Neural crest cell (in vitro differentiated cells): ENCODE measurements at regions not wholly inside any gene's neighbourhood (a gene's known extent, or its start where the extent isn't known, plus 50 kb on each side); places are given as distances from the start of the nearest gene placed in this dataset.

ENCODE experiments used
- DNase-seq: peaks from one replicate; pipeline ENCODE4 v3.0.0; 2021; ENCODE audit warnings: low read depth, mixed read lengths, low spot score
- H3K27ac Mint-ChIP-seq: one replicate; pipeline ENCODE4 v1.8.0; 2021; ENCODE audit warnings: mild to moderate bottlenecking, mixed read lengths; ENCODE audit not compliant: unreplicated experiment
- H3K27me3 Mint-ChIP-seq: 2 replicates; pipeline ENCODE4 v1.8.0; 2021; ENCODE audit warnings: low read depth, mild to moderate bottlenecking, mixed read lengths
- H3K36me3 Mint-ChIP-seq: 2 replicates; pipeline ENCODE4 v1.8.0; 2021; ENCODE audit warnings: low read depth, mild to moderate bottlenecking, mixed read lengths
- H3K4me1 Mint-ChIP-seq: 2 replicates; pipeline ENCODE4 v1.8.0; 2021; ENCODE audit warnings: mixed read lengths
- H3K4me3 Mint-ChIP-seq: one replicate; pipeline ENCODE4 v1.8.0; 2021; ENCODE audit warnings: mild to moderate bottlenecking, mixed read lengths
- H3K9me3 Mint-ChIP-seq: 2 replicates; pipeline ENCODE4 v1.8.0; 2021; ENCODE audit warnings: mixed read lengths
- TF ChIP-seq, protein P1 (sequence below): fragments of 200-600 bp; sonication (generic); conservative IDR thresholded peaks from 2 replicates; pipeline ENCODE4 v1.5.0; 2021; ENCODE audit warnings: antibody characterized with exemption, mild to moderate bottlenecking

DNA sequence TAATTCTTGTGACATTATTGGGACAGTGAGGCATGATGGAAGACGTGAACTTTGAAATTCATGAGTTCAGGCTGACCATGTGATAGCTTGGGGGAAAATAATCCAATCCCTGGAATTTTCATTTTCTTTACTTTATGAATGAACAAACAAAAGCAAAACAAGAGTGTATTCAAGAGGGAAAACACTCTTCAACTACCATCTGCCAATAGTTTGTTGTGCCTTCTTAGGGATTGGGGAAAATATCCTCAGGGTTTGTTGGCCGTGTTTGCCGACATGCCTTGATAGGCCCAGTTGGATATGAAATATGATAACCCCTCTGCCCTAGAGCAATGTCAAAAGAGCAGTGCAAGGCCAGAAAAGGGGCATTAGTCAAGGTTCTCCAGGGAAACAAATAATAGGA is 80.8 kb upstream of the CLNK start:
- Mint-ChIP-seq H3K36me3 (no peaks in the 10 kb centered on the region), H3K4me1 (peaks cover 7% of the 10 kb centered on the region), H3K4me3 (no peak overlapping the region), H3K27me3 (no peaks in the 10 kb centered on the region), H3K9me3 (peaks cover 4% of the 10 kb centered on the region), H3K27ac (no peak overlapping the region)
- TF ChIP-seq, protein P1, sequence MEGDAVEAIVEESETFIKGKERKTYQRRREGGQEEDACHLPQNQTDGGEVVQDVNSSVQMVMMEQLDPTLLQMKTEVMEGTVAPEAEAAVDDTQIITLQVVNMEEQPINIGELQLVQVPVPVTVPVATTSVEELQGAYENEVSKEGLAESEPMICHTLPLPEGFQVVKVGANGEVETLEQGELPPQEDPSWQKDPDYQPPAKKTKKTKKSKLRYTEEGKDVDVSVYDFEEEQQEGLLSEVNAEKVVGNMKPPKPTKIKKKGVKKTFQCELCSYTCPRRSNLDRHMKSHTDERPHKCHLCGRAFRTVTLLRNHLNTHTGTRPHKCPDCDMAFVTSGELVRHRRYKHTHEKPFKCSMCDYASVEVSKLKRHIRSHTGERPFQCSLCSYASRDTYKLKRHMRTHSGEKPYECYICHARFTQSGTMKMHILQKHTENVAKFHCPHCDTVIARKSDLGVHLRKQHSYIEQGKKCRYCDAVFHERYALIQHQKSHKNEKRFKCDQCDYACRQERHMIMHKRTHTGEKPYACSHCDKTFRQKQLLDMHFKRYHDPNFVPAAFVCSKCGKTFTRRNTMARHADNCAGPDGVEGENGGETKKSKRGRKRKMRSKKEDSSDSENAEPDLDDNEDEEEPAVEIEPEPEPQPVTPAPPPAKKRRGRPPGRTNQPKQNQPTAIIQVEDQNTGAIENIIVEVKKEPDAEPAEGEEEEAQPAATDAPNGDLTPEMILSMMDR = no peak
- DNase-seq = no peak

DNA sequence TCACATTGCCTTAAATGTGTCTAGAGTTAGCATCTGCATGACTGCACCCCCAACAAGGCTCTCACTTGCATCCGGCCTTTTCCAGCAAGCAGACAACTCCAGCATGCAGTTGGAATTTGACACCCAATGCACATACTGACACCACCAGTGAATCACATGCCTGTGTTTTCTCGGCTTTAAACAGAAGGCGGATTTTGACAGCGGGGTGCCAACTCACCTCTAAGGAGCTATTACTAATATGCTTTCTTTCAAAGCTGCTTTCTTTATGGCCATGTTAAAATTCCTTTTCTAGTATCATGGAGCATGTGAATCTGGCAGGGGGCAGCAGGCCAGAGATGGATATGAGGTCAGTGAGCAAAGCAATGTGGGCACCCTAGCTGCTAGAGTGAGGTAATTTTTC is 78.0 kb upstream of the CLNK start:
- Mint-ChIP-seq H3K9me3 (peaks cover under 1% of the 10 kb centered on the region), H3K27ac (no peak overlapping the region), H3K36me3 (no peaks in the 10 kb centered on the region), H3K4me1 (peaks cover 7% of the 10 kb centered on the region), H3K4me3 (no peak overlapping the region), H3K27me3 (no peaks in the 10 kb centered on the region)
- no peak for DNase-seq
- TF ChIP-seq, protein P1 = no peak

DNA sequence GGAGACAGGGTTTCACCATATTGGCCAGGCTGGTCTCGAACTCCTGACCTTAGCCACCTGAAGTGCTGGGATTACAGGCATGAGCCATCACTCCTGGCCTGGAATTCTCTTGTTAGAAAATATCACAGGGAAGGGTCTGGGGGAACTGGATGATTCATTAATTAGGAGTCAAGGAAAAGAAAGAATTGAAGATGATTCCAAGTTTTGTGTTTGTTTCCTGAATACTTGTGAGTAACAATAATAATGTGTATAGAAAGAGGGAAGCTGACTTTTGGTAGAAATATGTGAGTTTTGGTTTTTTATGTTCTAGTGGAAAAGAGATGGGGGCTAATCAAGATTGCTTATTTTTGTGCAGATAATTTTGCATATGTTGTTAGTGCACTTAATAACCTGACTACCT is 77.3 kb upstream of the CLNK start:
- no peak for DNase-seq
- H3K4me3 Mint-ChIP-seq = no peak overlapping the region
- no peaks in the 10 kb centered on the region for H3K9me3 Mint-ChIP-seq
- TF ChIP-seq, protein P1 = no peak
- no peaks in the 10 kb centered on the region for H3K36me3 Mint-ChIP-seq
- H3K27me3 Mint-ChIP-seq = no peaks in the 10 kb centered on the region
- peaks cover 7% of the 10 kb centered on the region for H3K4me1 Mint-ChIP-seq
- no peak overlapping the region for H3K27ac Mint-ChIP-seq

DNA sequence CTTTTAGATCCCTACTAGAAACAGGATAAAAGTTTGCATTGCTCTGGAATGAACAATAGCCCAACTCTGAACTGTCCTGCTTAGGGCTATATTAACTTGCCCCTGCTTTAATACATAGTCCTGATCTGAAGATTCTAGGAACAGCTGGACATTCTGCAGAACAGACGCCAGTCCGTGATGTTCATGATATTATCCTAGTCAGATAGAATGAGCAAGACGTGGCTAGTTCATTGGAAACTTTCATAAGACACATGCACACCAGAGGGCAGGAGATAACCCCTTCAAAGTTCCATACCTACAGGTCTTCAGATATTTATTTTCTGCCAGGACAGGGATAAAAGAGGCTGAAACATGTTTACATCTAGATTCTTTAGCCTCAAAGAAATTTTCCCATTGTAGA is 75.5 kb upstream of the CLNK start:
- no peaks in the 10 kb centered on the region for H3K9me3 Mint-ChIP-seq
- no peak for DNase-seq
- no peak overlapping the region for H3K4me3 Mint-ChIP-seq
- TF ChIP-seq, protein P1 = no peak
- peaks cover 7% of the 10 kb centered on the region for H3K4me1 Mint-ChIP-seq
- H3K27ac Mint-ChIP-seq = no peak overlapping the region
- no peaks in the 10 kb centered on the region for H3K27me3 Mint-ChIP-seq
- H3K36me3 Mint-ChIP-seq = no peaks in the 10 kb centered on the region

DNA sequence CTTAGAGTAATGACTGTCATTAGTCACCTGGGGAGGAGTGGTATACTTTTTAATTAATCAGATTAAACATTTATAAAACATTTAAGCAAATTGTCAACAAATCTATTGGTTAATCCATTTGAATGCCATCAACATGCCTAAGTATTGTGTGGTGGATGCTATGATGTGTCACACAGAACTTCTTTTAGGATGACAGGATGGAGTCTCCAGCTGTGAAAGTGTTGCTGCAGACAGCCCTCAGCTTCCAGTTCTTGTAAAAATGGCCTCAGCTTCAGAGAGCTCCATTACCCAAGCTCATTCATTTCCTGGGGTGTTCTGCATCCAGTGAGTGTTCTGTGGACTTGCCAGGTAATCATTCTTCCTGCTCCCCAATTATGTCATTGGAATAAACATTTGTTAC is 74.3 kb upstream of the CLNK start:
- TF ChIP-seq, protein P1 = no peak
- no peak for DNase-seq
- Mint-ChIP-seq H3K4me3 (no peak overlapping the region), H3K36me3 (no peaks in the 10 kb centered on the region), H3K9me3 (no peaks in the 10 kb centered on the region), H3K27ac (no peak overlapping the region), H3K4me1 (peaks cover 7% of the 10 kb centered on the region), H3K27me3 (no peaks in the 10 kb centered on the region)

DNA sequence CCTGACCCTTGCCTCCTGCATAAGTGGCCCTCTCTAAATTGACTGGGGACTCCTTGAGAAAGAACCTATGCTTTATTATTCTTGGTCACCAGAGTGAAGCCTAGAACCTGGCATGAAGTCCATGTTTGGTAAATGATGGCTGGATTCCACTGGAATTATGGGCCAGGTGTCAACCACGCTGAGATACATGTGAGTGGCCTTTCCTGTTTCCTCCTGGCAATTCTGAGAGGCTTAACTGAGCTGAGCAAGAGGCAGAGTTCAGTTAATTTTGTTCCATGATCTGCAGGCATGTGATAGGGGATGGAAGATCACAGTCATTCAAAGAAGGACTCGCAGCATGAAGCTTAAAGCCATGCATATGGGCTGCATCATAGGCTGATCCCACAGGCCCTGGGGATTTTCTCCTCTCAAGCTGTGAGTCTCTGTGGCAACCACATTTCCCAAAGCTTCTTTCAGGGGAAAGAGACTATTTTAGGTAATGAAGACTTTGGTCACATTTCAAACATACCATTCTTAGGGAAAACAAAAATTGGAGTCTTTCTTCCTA is 69.4 kb upstream of the CLNK start:
- Mint-ChIP-seq H3K4me1 (no peaks in the 10 kb centered on the region), H3K36me3 (no peaks in the 10 kb centered on the region), H3K9me3 (no peaks in the 10 kb centered on the region), H3K4me3 (no peak overlapping the region), H3K27me3 (no peaks in the 10 kb centered on the region), H3K27ac (no peak overlapping the region)
- DNase-seq = no peak
- TF ChIP-seq, protein P1 = no peak
